Mesenchymal stem cell (in vitro differentiated cells and primary cell): ENCODE measurements at regions not wholly inside any gene's neighbourhood (a gene's known extent, or its start where the extent isn't known, plus 50 kb on each side); places are given as distances from the start of the nearest gene placed in this dataset.

Experiments
- DNase-seq: peaks from one replicate; pipeline ENCODE4 v3.0.0-alpha.2; 2013
- H2AFZ ChIP-seq: one replicate; pipeline ENCODE4 v1.6.1; 2013; ENCODE audit warnings: low read depth, mild to moderate bottlenecking, control low read depth, inconsistent platforms, low read length, moderate library complexity
- H2AK5ac ChIP-seq: 2 replicates; pipeline ENCODE4 v1.6.1; 2013; ENCODE audit warnings: low read length, moderate library complexity, mild to moderate bottlenecking, inconsistent platforms; ENCODE audit not compliant: severe bottlenecking
- H2BK120ac ChIP-seq: one replicate; pipeline ENCODE4 v1.6.1; 2013; ENCODE audit warnings: low read depth, mild to moderate bottlenecking, inconsistent platforms, low read length, moderate library complexity
- H2BK12ac ChIP-seq, 2 experiments: one replicate each; pipeline ENCODE4 v1.6.1; 2013; ENCODE audit warnings: inconsistent platforms in 2 of 2, low read length in 2 of 2, mild to moderate bottlenecking in 2 of 2, moderate library complexity in 2 of 2, control low read depth in 1 of 2
- H2BK15ac ChIP-seq: one replicate; pipeline ENCODE4 v1.6.1; 2013; ENCODE audit warnings: mild to moderate bottlenecking, low read depth, inconsistent platforms; ENCODE audit not compliant: poor library complexity, severe bottlenecking
- H2BK5ac ChIP-seq: 2 replicates; pipeline ENCODE4 v1.6.1; 2013; ENCODE audit warnings: low read depth, mild to moderate bottlenecking, low read length, control low read depth, inconsistent platforms; ENCODE audit not compliant: poor library complexity, severe bottlenecking
- H3K14ac ChIP-seq, 2 experiments: one replicate each; pipeline ENCODE4 v1.6.1; 2013; ENCODE audit warnings: inconsistent platforms in 2 of 2, low read length in 2 of 2, control low read depth in 1 of 2, mild to moderate bottlenecking in 1 of 2, moderate library complexity in 1 of 2
- H3K18ac ChIP-seq, 2 experiments: one replicate each; pipeline ENCODE4 v1.6.1; 2013; ENCODE audit warnings: inconsistent platforms in 2 of 2, low read length in 2 of 2, control low read depth in 1 of 2, low read depth in 1 of 2, mild to moderate bottlenecking in 1 of 2
- H3K23ac ChIP-seq, 2 experiments: one replicate each; pipeline ENCODE4 v1.6.1; 2013; ENCODE audit warnings: inconsistent platforms in 2 of 2, low read length in 2 of 2, mild to moderate bottlenecking in 2 of 2, moderate library complexity in 2 of 2, control low read depth in 1 of 2
- H3K27ac ChIP-seq: 2 replicates; pipeline ENCODE4 v1.5.1; 2013; ENCODE audit warnings: mild to moderate bottlenecking, moderate library complexity, low read length, control low read depth, inconsistent platforms; ENCODE audit not compliant: poor library complexity, severe bottlenecking
- H3K27me3 ChIP-seq, 2 experiments: 2 replicates each; pipeline versions ENCODE4 v1.6.1 to v1.7.0; 2013; ENCODE audit warnings: low read length in 2 of 2, mild to moderate bottlenecking in 2 of 2, moderate library complexity in 2 of 2, control low read depth in 1 of 2, inconsistent platforms in 1 of 2; ENCODE audit not compliant: control insufficient read depth in 1 of 2, insufficient read depth in 1 of 2
- H3K36me3 ChIP-seq, 2 experiments: 2 replicates each; pipeline versions ENCODE4 v1.6.1 to v1.7.0; 2013; ENCODE audit warnings: low read length in 2 of 2, control low read depth in 1 of 2, inconsistent platforms in 1 of 2, low read depth in 1 of 2, mild to moderate bottlenecking in 1 of 2; ENCODE audit not compliant: insufficient read depth in 2 of 2, control insufficient read depth in 1 of 2
- H3K4ac ChIP-seq, 2 experiments: one replicate each; pipeline ENCODE4 v1.6.1; 2013; ENCODE audit warnings: inconsistent platforms in 2 of 2, low read length in 2 of 2, mild to moderate bottlenecking in 2 of 2, moderate library complexity in 2 of 2, control low read depth in 1 of 2, low read depth in 1 of 2
- H3K4me1 ChIP-seq: 2 replicates; pipeline ENCODE4 v1.6.1; 2013; ENCODE audit warnings: low read depth, low read length, control low read depth; ENCODE audit not compliant: control insufficient read depth, insufficient read depth
- H3K4me2 ChIP-seq: 2 replicates; pipeline ENCODE4 v1.6.1; 2013; ENCODE audit warnings: low read length, mild to moderate bottlenecking, inconsistent platforms; ENCODE audit not compliant: poor library complexity, severe bottlenecking
- H3K4me3 ChIP-seq, 2 experiments: 2 replicates each; pipeline versions ENCODE4 v1.5.1 to v1.7.0; 2013; ENCODE audit warnings: low read length in 2 of 2, mild to moderate bottlenecking in 2 of 2, control low read depth in 1 of 2, low read depth in 1 of 2; ENCODE audit not compliant: insufficient read depth in 1 of 2
- H3K79me1 ChIP-seq: replicated peaks from 2 replicates; pipeline ENCODE4 v1.6.1; 2013; ENCODE audit warnings: mild to moderate bottlenecking, control low read depth, low read length, inconsistent platforms; ENCODE audit not compliant: poor library complexity, severe bottlenecking
- H3K9ac ChIP-seq: 2 replicates; pipeline ENCODE4 v1.7.0; 2013; ENCODE audit warnings: mild to moderate bottlenecking, low read length, moderate library complexity
- H3K9me3 ChIP-seq: 2 replicates; pipeline ENCODE4 v1.7.0; 2013; ENCODE audit warnings: mild to moderate bottlenecking, low read length; ENCODE audit not compliant: control insufficient read depth
- H4K8ac ChIP-seq: one replicate; pipeline ENCODE4 v1.6.1; 2013; ENCODE audit warnings: inconsistent platforms, mild to moderate bottlenecking, low read length, moderate library complexity
- H4K91ac ChIP-seq: one replicate; pipeline ENCODE4 v1.6.1; 2013; ENCODE audit warnings: mild to moderate bottlenecking, low read length, inconsistent platforms
- WGBS: methylation state at CpG from one replicate; pipeline ENCODE4 v1.1.7; 2013; ENCODE audit warnings: mixed read lengths; 5-methylcytosine and 5-hydroxymethylcytosine counted together

DNA sequence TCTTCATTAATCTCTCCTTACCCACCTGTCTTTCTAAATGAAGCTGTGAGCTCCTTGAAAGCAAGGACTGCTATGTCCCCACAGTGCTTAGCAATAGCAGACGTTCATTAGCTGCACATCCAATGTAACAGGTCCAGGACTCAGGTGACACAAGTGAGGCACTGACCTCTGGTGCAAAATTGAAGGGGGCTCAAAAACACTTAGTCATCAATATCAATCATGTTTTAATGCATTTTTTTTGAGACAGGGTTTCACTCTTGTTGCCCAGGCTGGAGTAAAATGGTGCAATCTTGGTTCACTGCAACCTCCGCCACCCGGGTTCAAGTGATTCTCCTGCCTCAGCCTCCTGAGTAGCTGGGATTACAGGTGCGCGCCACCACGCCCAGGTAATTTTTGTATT lies 56.1 kb upstream of the ADGRG2 start:
- Histone ChIP-seq H3K36me3 (no peaks in the 10 kb centered on the region), H3K4me2 (no peak overlapping the region), H3K9ac (no peak overlapping the region), H3K23ac (no peak overlapping the region), H2BK12ac (no peak overlapping the region), H3K18ac (no peak overlapping the region), H2BK120ac (no peak overlapping the region), H3K4me1 (no peaks in the 10 kb centered on the region), H2AK5ac (no peak overlapping the region), H4K91ac (no peak overlapping the region), H2AFZ (no peak overlapping the region), H3K14ac (no peak overlapping the region), H3K27ac (no peak overlapping the region), H3K9me3 (no peaks in the 10 kb centered on the region), H3K79me1 (no peaks in the 10 kb centered on the region), H2BK5ac (no peak overlapping the region), H4K8ac (no peak overlapping the region), H2BK15ac (no peak overlapping the region), H3K4ac (no peak overlapping the region), H3K4me3 (no peak overlapping the region), H3K27me3 (no peaks in the 10 kb centered on the region)
- 86% methylated on average over 3 of the region's 6 CpGs for WGBS
- DNase-seq, result no peak

GRCh38 chrX:19179389-19179788 lies 57.1 kb upstream of the ADGRG2 start:
- Histone ChIP-seq H3K18ac (no peak overlapping the region), H2BK12ac (no peak overlapping the region), H2BK15ac (no peak overlapping the region), H4K8ac (no peak overlapping the region), H2AK5ac (no peak overlapping the region), H3K9ac (no peak overlapping the region), H4K91ac (no peak overlapping the region), H3K9me3 (no peaks in the 10 kb centered on the region), H3K23ac (no peak overlapping the region), H3K14ac (no peak overlapping the region), H3K4ac (no peak overlapping the region), H3K4me3 (no peak overlapping the region), H3K27ac (no peak overlapping the region), H3K36me3 (no peaks in the 10 kb centered on the region), H2BK120ac (no peak overlapping the region), H3K79me1 (no peaks in the 10 kb centered on the region), H3K4me2 (no peak overlapping the region), H3K27me3 (no peaks in the 10 kb centered on the region), H2AFZ (no peak overlapping the region), H3K4me1 (no peaks in the 10 kb centered on the region), H2BK5ac (no peak overlapping the region)
- no peak for DNase-seq
- WGBS, result 86% methylated on average over 5 of the region's 5 CpGs

DNA sequence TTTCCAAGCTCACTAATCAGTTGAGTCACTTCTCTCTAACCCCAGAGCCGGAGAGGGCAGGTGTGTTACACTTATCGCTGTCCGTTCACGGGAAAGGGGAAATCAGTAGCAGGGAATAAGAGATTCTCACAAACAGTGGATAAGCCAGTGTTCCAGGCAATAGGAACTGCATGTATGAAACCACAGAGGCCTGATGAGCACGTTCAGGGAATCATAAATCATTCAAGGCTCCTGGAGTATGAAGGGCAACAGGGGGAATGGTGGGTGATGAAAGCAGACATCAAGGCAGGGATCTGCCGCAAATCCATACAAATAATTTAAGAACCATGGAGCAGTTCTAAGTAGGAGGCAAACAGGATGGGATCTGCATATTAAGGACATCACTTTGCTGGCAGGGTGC lies 59.1 kb upstream of the ADGRG2 start:
- H2AK5ac ChIP-seq, result no peak overlapping the region
- no peaks in the 10 kb centered on the region for H3K27me3 ChIP-seq
- no peaks in the 10 kb centered on the region for H3K36me3 ChIP-seq
- no peak for DNase-seq
- no peak overlapping the region for H3K23ac ChIP-seq
- H3K9me3 ChIP-seq, result no peaks in the 10 kb centered on the region
- no peaks in the 10 kb centered on the region for H3K4me1 ChIP-seq
- no peak overlapping the region for H4K8ac ChIP-seq
- 95% methylated on average over 6 of the region's 6 CpGs for WGBS
- no peak overlapping the region for H3K4me3 ChIP-seq
- H4K91ac ChIP-seq, result no peak overlapping the region
- H3K18ac ChIP-seq, result no peak overlapping the region
- H3K79me1 ChIP-seq, result no peaks in the 10 kb centered on the region
- H3K14ac ChIP-seq, result no peak overlapping the region
- H3K27ac ChIP-seq, result no peak overlapping the region
- no peak overlapping the region for H3K4ac ChIP-seq
- H2BK15ac ChIP-seq, result no peak overlapping the region
- H3K4me2 ChIP-seq, result no peak overlapping the region
- H2AFZ ChIP-seq, result no peak overlapping the region
- no peak overlapping the region for H2BK120ac ChIP-seq
- no peak overlapping the region for H2BK5ac ChIP-seq
- H2BK12ac ChIP-seq, result no peak overlapping the region
- H3K9ac ChIP-seq, result no peak overlapping the region

GRCh38 chrX:19182785-19183184 lies 60.5 kb upstream of the ADGRG2 start:
- Histone ChIP-seq H3K4ac (no peak overlapping the region), H2BK5ac (no peak overlapping the region), H2AFZ (no peak overlapping the region), H2BK120ac (no peak overlapping the region), H2BK15ac (no peak overlapping the region), H3K9ac (no peak overlapping the region), H2BK12ac (no peak overlapping the region), H4K91ac (no peak overlapping the region), H3K36me3 (no peaks in the 10 kb centered on the region), H3K4me3 (no peak overlapping the region), H3K23ac (no peak overlapping the region), H3K4me1 (no peaks in the 10 kb centered on the region), H3K18ac (no peak overlapping the region), H3K9me3 (no peaks in the 10 kb centered on the region), H3K27ac (no peak overlapping the region), H3K27me3 (no peaks in the 10 kb centered on the region), H2AK5ac (no peak overlapping the region), H3K79me1 (no peaks in the 10 kb centered on the region), H3K4me2 (no peak overlapping the region), H3K14ac (no peak overlapping the region), H4K8ac (no peak overlapping the region)
- DNase-seq, result no peak
- 90% methylated on average over 3 of the region's 5 CpGs for WGBS
